ENCODE measurements at regions not wholly inside any gene's neighbourhood (a gene's known extent, or its start where the extent isn't known, plus 50 kb on each side); places are given as distances from the start of the nearest gene placed in this dataset.
"Not testable (repeated sequence)": the region's sequence is repeated elsewhere in the genome, so short reads cannot be mapped to it uniquely, and the experiment has no call there.

GRCh38 chr12:83619973-83620372, 933.3 kb downstream of the TMTC2 start:
- Mint-ChIP-seq H3K27ac (no peak overlapping the region), H3K4me3 (no peak overlapping the region), H3K36me3 (no peaks in the 10 kb centered on the region), H3K27me3 (no peaks in the 10 kb centered on the region), H3K9me3 (peaks cover 3 to 5% of the 10 kb centered on the region in 2 donors), H3K4me1 (no peaks in the 10 kb centered on the region)
- ATAC-seq (replicated peaks) (no peak), DNase-seq (no peak)

GRCh38 chr12:83615152-83615551, 928.4 kb downstream of the TMTC2 start:
- Mint-ChIP-seq H3K4me1 (no peaks in the 10 kb centered on the region), H3K36me3 (no peaks in the 10 kb centered on the region), H3K9me3 (peaks cover 3 to 7% of the 10 kb centered on the region in 2 donors), H3K4me3 (no peak overlapping the region), H3K27ac (no peak overlapping the region), H3K27me3 (no peaks in the 10 kb centered on the region)
- no peak for ATAC-seq (replicated peaks)
- DNase-seq = no peak

DNA sequence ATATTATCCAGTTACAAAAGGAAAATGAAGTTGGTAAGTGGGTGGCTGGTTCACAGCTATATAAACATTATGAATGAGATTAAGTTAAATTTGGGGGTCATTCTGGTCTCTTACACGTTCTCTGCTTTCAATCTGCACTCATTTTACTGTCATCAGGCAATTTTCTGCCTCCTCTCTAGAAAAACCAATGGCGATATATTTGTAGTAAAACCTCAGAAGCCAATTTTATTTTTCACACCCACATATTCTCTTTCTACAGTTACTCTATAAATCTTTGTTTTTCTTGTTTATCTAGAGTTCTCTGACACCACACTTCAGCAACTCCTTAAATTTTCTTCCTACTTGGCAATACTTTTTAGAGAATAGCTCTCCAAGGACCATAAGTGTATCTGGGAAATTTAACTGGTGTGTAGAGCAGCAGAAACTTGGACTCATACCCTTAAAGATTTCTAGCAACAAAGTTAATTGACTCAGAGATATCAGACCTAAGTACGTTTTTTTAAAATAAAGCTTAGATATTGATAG, 926.9 kb downstream of the TMTC2 start:
- DNase-seq = no peak
- ATAC-seq (replicated peaks) = no peak
- Mint-ChIP-seq H3K4me1 (no peaks in the 10 kb centered on the region), H3K4me3 (no peak overlapping the region), H3K9me3 (peaks cover 9 to 11% of the 10 kb centered on the region in 2 donors), H3K36me3 (no peaks in the 10 kb centered on the region), H3K27me3 (no peaks in the 10 kb centered on the region), H3K27ac (no peak overlapping the region)

GRCh38 chr12:83603106-83603505, 916.4 kb downstream of the TMTC2 start:
- peaks cover 0 to 2% of the 10 kb centered on the region in 2 donors for H3K36me3 Mint-ChIP-seq

DNA sequence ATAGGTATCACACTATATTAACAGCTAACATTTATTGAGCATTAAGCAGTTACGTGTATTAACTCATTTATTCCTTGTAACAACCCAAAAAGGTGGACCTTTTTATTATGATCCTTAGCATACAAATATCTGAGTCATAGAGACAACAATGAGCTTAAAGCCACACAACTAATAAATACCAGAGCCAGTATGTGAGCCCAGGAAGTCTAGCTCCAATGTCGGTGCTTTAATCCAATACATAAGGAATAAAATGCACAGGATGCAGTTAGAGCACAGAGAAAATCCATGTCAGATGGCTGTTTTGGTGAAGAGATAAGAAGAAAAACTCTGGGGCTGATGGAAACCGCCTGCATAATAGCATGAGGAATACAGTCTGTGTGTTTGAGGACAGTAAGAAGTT, 888.6 kb downstream of the TMTC2 start:
- no peak overlapping the region for H3K4me3 Mint-ChIP-seq
- no peak for ATAC-seq (replicated peaks)
- no peaks in the 10 kb centered on the region for H3K4me1 Mint-ChIP-seq
- H3K9me3 Mint-ChIP-seq = peaks cover 5 to 8% of the 10 kb centered on the region in 2 donors
- H3K27me3 Mint-ChIP-seq = no peaks in the 10 kb centered on the region
- H3K27ac Mint-ChIP-seq = no peak overlapping the region
- no peaks in the 10 kb centered on the region for H3K36me3 Mint-ChIP-seq
- DNase-seq = no peak

More at GRCh38 chr12:83603106-83603505, 916.4 kb downstream of the TMTC2 start:
- DNase-seq (no peak), ATAC-seq (replicated peaks) (no peak)
- no peak overlapping the region for H3K4me3 Mint-ChIP-seq
- no peak overlapping the region for H3K27ac Mint-ChIP-seq
- peaks cover 17 to 29% of the 10 kb centered on the region in 2 donors for H3K9me3 Mint-ChIP-seq
- H3K4me1 Mint-ChIP-seq = no peaks in the 10 kb centered on the region
- H3K27me3 Mint-ChIP-seq = no peaks in the 10 kb centered on the region

GRCh38 chr12:83574142-83574541, 887.4 kb downstream of the TMTC2 start:
- Mint-ChIP-seq H3K27ac (no peak overlapping the region), H3K4me3 (no peak overlapping the region), H3K36me3 (no peaks in the 10 kb centered on the region), H3K9me3 (peaks cover 5 to 11% of the 10 kb centered on the region in 2 donors), H3K4me1 (no peaks in the 10 kb centered on the region), H3K27me3 (no peaks in the 10 kb centered on the region)
- ATAC-seq (replicated peaks) (no peak), DNase-seq (no peak)

GRCh38 chr12:83573671-83574070, 887.0 kb downstream of the TMTC2 start:
- DNase-seq = no peak
- Mint-ChIP-seq H3K27me3 (no peaks in the 10 kb centered on the region), H3K27ac (no peak overlapping the region), H3K4me1 (no peaks in the 10 kb centered on the region), H3K4me3 (no peak overlapping the region), H3K36me3 (no peaks in the 10 kb centered on the region), H3K9me3 (peaks cover 5 to 15% of the 10 kb centered on the region in 2 donors)
- no peak for ATAC-seq (replicated peaks)

DNA sequence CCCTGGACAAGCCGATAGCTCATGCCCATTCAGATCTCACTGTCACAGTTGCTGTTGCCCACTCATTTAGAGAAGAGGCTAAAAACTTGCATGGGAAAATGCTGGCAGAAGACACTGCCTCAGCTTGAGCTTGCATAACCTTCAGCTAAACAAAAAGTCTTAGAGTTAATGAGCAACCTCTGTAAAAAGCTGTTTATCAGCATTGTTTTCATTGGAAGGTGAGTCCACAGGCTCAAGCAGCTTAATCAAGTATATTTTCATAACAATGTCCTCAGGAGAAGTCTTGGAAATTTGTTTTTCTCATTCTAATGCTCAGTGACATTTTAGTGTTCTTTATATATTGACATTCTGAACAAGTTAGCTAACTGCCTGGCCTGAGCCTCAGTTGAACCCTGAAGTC, 872.9 kb downstream of the TMTC2 start:
- Mint-ChIP-seq H3K27me3 (no peaks in the 10 kb centered on the region), H3K4me3 (no peak overlapping the region), H3K9me3 (peaks cover 3 to 11% of the 10 kb centered on the region in 2 donors), H3K36me3 (no peaks in the 10 kb centered on the region), H3K27ac (no peak overlapping the region), H3K4me1 (no peaks in the 10 kb centered on the region)
- ATAC-seq (replicated peaks) (no peak), DNase-seq (no peak)

DNA sequence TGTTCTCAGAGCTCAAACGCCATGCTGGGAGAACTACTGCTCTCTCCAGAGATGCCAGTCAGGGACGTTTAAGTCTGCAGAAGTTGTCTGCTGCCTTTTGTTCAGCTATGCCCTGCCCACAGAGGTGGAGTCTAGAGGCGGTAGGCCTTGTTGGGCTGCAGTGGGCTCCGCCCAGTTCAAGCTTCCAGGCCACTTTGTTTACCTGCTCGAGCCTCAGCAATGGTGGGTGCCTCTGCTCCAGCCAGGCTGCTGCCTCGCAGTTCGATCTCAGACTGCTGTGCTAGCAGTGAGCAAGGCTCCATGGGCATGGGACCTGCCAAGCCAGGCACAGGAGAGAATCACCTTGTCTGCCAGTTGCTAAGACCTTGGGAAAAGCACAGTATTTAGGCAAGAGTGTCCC, 869.3 kb downstream of the TMTC2 start:
- not testable (repeated sequence) for H3K9me3 Mint-ChIP-seq, H3K36me3 Mint-ChIP-seq, H3K27ac Mint-ChIP-seq

DNA sequence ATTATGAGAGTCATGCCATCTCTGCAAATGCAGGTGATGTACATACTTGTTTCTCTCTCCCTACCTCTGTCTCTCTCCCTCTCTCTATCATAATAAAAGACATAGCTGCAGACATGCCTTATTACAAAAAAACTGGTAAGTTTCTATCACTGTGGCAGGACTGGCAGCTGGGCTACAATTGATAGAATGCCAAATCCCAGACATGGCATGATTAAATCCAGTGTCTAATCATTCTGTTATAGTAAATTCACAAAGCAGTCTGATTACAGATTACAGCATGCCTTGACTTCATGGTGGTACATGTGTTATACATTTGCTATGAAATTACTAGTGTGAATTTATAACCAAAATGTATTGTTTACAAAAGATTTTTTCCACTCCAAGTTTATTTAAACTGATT, 854.7 kb downstream of the TMTC2 start:
- ATAC-seq (replicated peaks) = no peak
- peaks cover 0 to 8% of the 10 kb centered on the region in 2 donors for H3K9me3 Mint-ChIP-seq
- H3K27ac Mint-ChIP-seq = no peak overlapping the region
- no peak for DNase-seq
- no peaks in the 10 kb centered on the region for H3K27me3 Mint-ChIP-seq
- H3K4me3 Mint-ChIP-seq = no peak overlapping the region
- no peaks in the 10 kb centered on the region for H3K4me1 Mint-ChIP-seq
- no peaks in the 10 kb centered on the region for H3K36me3 Mint-ChIP-seq

More for the DNA sequence above, 869.3 kb downstream of the TMTC2 start:
- DNase-seq; H3K27me3 Mint-ChIP-seq; H3K4me3 Mint-ChIP-seq; H3K4me1 Mint-ChIP-seq; ATAC-seq (replicated peaks): not testable (repeated sequence)

DNA sequence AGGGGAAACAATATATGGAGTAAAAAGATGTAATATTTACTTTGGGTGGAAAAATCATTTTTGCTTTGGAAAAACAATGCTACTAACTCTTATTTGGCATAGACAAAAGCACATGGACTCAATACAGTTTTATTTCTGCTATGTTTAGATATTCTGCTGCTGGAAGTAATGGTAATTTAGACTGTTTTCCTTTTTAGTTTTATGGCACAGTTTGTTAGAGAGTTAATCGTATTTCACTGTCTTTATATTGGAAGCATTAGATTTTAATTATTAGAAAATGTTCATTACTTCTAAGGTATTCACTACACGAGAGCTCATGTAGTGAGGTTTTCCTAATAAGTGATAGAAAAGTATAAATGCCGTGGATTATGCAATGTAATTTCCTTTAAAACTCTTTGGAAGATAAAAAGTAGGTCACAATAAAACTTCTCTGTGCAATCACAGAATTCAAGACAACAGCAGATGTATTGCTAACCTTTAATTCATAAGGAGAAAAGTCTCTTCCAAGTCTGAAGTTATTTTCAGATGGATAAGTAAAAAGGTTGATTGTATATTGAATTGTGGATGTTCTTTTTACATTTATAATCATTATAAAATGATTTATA, 851.8 kb downstream of the TMTC2 start:
- H3K9me3 Mint-ChIP-seq = peaks cover 0 to 3% of the 10 kb centered on the region in 2 donors
- H3K4me3 Mint-ChIP-seq = no peak overlapping the region
- DNase-seq = no peak
- no peaks in the 10 kb centered on the region for H3K27me3 Mint-ChIP-seq
- no peaks in the 10 kb centered on the region for H3K36me3 Mint-ChIP-seq
- H3K27ac Mint-ChIP-seq = no peak overlapping the region
- ATAC-seq (replicated peaks) = no peak
- no peaks in the 10 kb centered on the region for H3K4me1 Mint-ChIP-seq

DNA sequence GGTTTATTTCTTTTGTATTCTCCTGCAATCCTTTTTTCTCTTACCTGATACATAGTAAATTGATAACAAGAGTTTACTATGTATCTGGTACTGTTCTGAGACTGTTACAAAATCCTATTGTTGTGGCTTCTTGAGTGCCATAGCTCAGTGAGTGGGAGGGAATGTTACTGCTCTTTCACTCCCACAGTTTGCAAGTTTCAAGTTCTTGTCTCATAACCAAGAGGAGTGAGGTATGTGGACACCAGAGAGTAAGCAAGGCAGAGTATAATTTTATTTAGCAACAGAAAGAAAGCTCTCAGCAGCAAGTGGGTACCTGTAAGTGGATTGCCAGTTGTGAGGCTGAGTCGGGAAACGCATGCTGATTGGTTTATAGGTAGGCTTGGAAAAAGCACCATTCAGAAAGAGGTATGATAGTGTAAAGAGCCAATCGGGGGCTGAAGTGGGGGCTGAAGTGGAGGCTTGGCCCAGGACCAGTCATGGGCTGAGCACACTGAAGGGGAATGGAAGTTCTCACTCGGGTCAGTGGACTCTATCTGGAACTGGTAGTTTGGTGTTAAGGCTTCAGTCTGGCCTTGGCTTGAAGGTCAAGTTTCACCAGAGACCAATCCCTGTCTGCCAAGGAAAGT, 850.8 kb downstream of the TMTC2 start:
- no peaks in the 10 kb centered on the region for H3K27me3 Mint-ChIP-seq
- H3K4me1 Mint-ChIP-seq = no peaks in the 10 kb centered on the region
- no peak for DNase-seq
- ATAC-seq (replicated peaks) = peak in 1 of 2 donors; percentile 16
- H3K9me3 Mint-ChIP-seq = peaks cover 0 to 3% of the 10 kb centered on the region in 2 donors
- no peaks in the 10 kb centered on the region for H3K36me3 Mint-ChIP-seq
- no peak overlapping the region for H3K4me3 Mint-ChIP-seq
- H3K27ac Mint-ChIP-seq = no peak overlapping the region

- Mint-ChIP-seq H3K4me3 (no peak overlapping the region), H3K27me3 (no peaks in the 10 kb centered on the region), H3K36me3 (no peaks in the 10 kb centered on the region), H3K27ac (no peak overlapping the region), H3K4me1 (no peaks in the 10 kb centered on the region), H3K9me3 (peaks cover 0 to 3% of the 10 kb centered on the region in 2 donors)
- DNase-seq (no peak), ATAC-seq (replicated peaks) (no peak)
These were observed 849.8 kb downstream of the TMTC2 start for GRCh38 chr12:83536496-83536895.

- Mint-ChIP-seq H3K9me3 (peaks cover 5 to 13% of the 10 kb centered on the region in 2 donors), H3K4me1 (no peaks in the 10 kb centered on the region), H3K36me3 (no peaks in the 10 kb centered on the region), H3K4me3 (no peak overlapping the region), H3K27ac (no peak overlapping the region), H3K27me3 (no peaks in the 10 kb centered on the region)
- no peak for DNase-seq
- no peak for ATAC-seq (replicated peaks)
These were observed 841.9 kb downstream of the TMTC2 start for GRCh38 chr12:83528571-83528970.

GRCh38 chr12:83527810-83528209, 841.1 kb downstream of the TMTC2 start:
- H3K27me3 Mint-ChIP-seq = no peaks in the 10 kb centered on the region
- no peaks in the 10 kb centered on the region for H3K4me1 Mint-ChIP-seq
- H3K9me3 Mint-ChIP-seq = peaks cover 7 to 14% of the 10 kb centered on the region in 2 donors
- DNase-seq = no peak
- no peak overlapping the region for H3K27ac Mint-ChIP-seq
- no peaks in the 10 kb centered on the region for H3K36me3 Mint-ChIP-seq
- no peak overlapping the region for H3K4me3 Mint-ChIP-seq
- ATAC-seq (replicated peaks) = no peak
